CD14-positive monocyte (primary cell): ENCODE measurements at regions not wholly inside any gene's neighbourhood (a gene's known extent, or its start where the extent isn't known, plus 50 kb on each side); places are given as distances from the start of the nearest gene placed in this dataset.

ENCODE experiments used
- DNase-seq, 3 donors: peaks; one replicate each; pipeline ENCODE4 v3.0.0-alpha.2; 2011 to 2022
- H2AFZ ChIP-seq: 2 replicates; pipeline ENCODE4 v1.6.0; 2012; ENCODE audit warnings: mild to moderate bottlenecking, low read depth, low read length, inconsistent platforms; ENCODE audit not compliant: insufficient read depth, poor library complexity, severe bottlenecking
- H3K27ac ChIP-seq, 2 donors: 1 replicate in 1 of 2; 2 replicates in 1 of 2; pipeline ENCODE4 v1.5.1; 2012 to 2013; ENCODE audit warnings: low read length in 2 of 2, control low read depth in 1 of 2, inconsistent platforms in 1 of 2, low read depth in 1 of 2, mild to moderate bottlenecking in 1 of 2
- H3K27me3 ChIP-seq, 2 donors: one replicate each; pipeline versions ENCODE4 v1.6.0 to v1.6.1; 2011 to 2013; ENCODE audit warnings: low read length in 2 of 2; ENCODE audit not compliant: control insufficient read depth in 2 of 2, insufficient read depth in 2 of 2
- H3K36me3 ChIP-seq, 2 donors: replicated peaks in 1 of 2; 1 replicate in 1 of 2; 2 replicates in 1 of 2; pipeline versions ENCODE4 v1.5.1 to v1.6.1; 2012 to 2013; ENCODE audit warnings: low read length in 2 of 2, control low read depth in 1 of 2, inconsistent platforms in 1 of 2, mild to moderate bottlenecking in 1 of 2; ENCODE audit not compliant: insufficient read depth in 2 of 2, control insufficient read depth in 1 of 2
- H3K4me1 ChIP-seq, 2 donors: 1 replicate in 1 of 2; 2 replicates in 1 of 2; pipeline versions ENCODE4 v1.5.1 to v1.6.1; 2012 to 2013; ENCODE audit warnings: low read length in 2 of 2, control low read depth in 1 of 2, inconsistent platforms in 1 of 2, mild to moderate bottlenecking in 1 of 2, moderate library complexity in 1 of 2; ENCODE audit not compliant: insufficient read depth in 2 of 2, control insufficient read depth in 1 of 2
- H3K4me2 ChIP-seq: replicated peaks from 2 replicates; pipeline ENCODE3; 2012; ENCODE audit warnings: low read length, moderate library complexity, mild to moderate bottlenecking; ENCODE audit not compliant: poor library complexity, severe bottlenecking; ENCODE audit errors: extremely low read depth
- H3K4me3 ChIP-seq, 3 experiments: fragments of 200-600 bp in 1 of 3; sonication (generic) in 1 of 3; replicated peaks in 1 of 3; 1 replicate in 2 of 3; 2 replicates in 1 of 3; pipeline ENCODE4 v1.5.1; 2011 to 2013; ENCODE audit warnings: low read length in 3 of 3, mild to moderate bottlenecking in 3 of 3, control low read depth in 2 of 3, low read depth in 2 of 3, inconsistent platforms in 1 of 3, moderate library complexity in 1 of 3
- H3K79me2 ChIP-seq: 2 replicates; pipeline ENCODE4 v1.6.0; 2012; ENCODE audit warnings: mild to moderate bottlenecking, control low read depth, inconsistent platforms, low read length, moderate library complexity; ENCODE audit not compliant: insufficient read depth
- H3K9ac ChIP-seq: 2 replicates; pipeline ENCODE4 v1.6.0; 2017; ENCODE audit warnings: low read length, mild to moderate bottlenecking; ENCODE audit not compliant: insufficient read depth, poor library complexity, severe bottlenecking
- H3K9me3 ChIP-seq, 2 donors: replicated peaks in 1 of 2; 1 replicate in 1 of 2; 2 replicates in 1 of 2; pipeline versions ENCODE4 v1.5.1 to v1.6.1; 2012 to 2013; ENCODE audit warnings: low read length in 2 of 2, control low read depth in 1 of 2; ENCODE audit not compliant: control insufficient read depth in 1 of 2, insufficient read depth in 1 of 2
- H4K20me1 ChIP-seq: 2 replicates; pipeline ENCODE4 v1.6.0; 2012; ENCODE audit warnings: mild to moderate bottlenecking, low read length, control low read depth, moderate library complexity; ENCODE audit not compliant: insufficient read depth
- H3K27ac Mint-ChIP-seq, 7 donors: one replicate each; pipeline ENCODE4 v1.8.0; 2020; ENCODE audit warnings: mild to moderate bottlenecking in 7 of 7, mixed read lengths in 7 of 7, moderate library complexity in 6 of 7, inconsistent platforms in 2 of 7
- H3K27me3 Mint-ChIP-seq, 3 donors: one replicate each; pipeline ENCODE4 v1.8.0; 2021 to 2022; ENCODE audit warnings: low read depth in 3 of 3, mild to moderate bottlenecking in 3 of 3, mixed read lengths in 3 of 3, moderate library complexity in 3 of 3, inconsistent platforms in 1 of 3
- H3K36me3 Mint-ChIP-seq, 2 donors: one replicate each; pipeline ENCODE4 v1.8.0; 2020; ENCODE audit warnings: mixed read lengths in 2 of 2, inconsistent platforms in 1 of 2, mild to moderate bottlenecking in 1 of 2
- H3K4me1 Mint-ChIP-seq: one replicate; pipeline ENCODE4 v1.8.0; 2020; ENCODE audit warnings: mild to moderate bottlenecking, mixed read lengths
- H3K4me3 Mint-ChIP-seq, 2 donors: one replicate each; pipeline ENCODE4 v1.8.0; 2020; ENCODE audit warnings: mild to moderate bottlenecking in 2 of 2, mixed read lengths in 2 of 2, moderate library complexity in 1 of 2
- H3K9me3 Mint-ChIP-seq, 7 donors: one replicate each; pipeline ENCODE4 v1.8.0; 2020 to 2022; ENCODE audit warnings: mixed read lengths in 7 of 7, mild to moderate bottlenecking in 6 of 7, moderate library complexity in 6 of 7, inconsistent platforms in 2 of 7
- CTCF ChIP-seq: fragments of 200-600 bp; IDR thresholded peaks from one replicate; pipeline ENCODE4 v1.8.0; 2022; ENCODE audit warnings: antibody characterized with exemption, mild to moderate bottlenecking
- WGBS: methylation state at CpG from one replicate; pipeline ENCODE4 v1.1.5; 2013; ENCODE audit warnings: missing lambda C conversion rate; ENCODE audit not compliant: insufficient coverage; 5-methylcytosine and 5-hydroxymethylcytosine counted together
- intact Hi-C, 2 donors: fragments of 100-400 bp; cut with micrococcal nuclease; formaldehyde crosslinking; loops; one replicate each; pipeline versions ENCODE4 v1.15.0 to v1.15.1; 2023

GRCh38 chr22:49150801-49151221 is 676.9 kb downstream of the BRD1 start:
- peaks cover 3 to 6% (median 4%) of the 10 kb centered on the region in 3 donors for H3K27me3 Mint-ChIP-seq
- Histone ChIP-seq H3K27me3 (no peaks in the 10 kb centered on the region), H3K4me3 (no peak overlapping the region), H3K27ac (no peak overlapping the region), H3K4me2 (no peak overlapping the region), H3K79me2 (no peaks in the 10 kb centered on the region), H3K4me1 (no peaks in the 10 kb centered on the region), H3K36me3 (no peaks in the 10 kb centered on the region), H3K9me3 (peaks cover 0 to 3% of the 10 kb centered on the region in 2 donors), H4K20me1 (no peaks in the 10 kb centered on the region), H2AFZ (no peak overlapping the region), H3K9ac (no peak overlapping the region)
- H3K27ac Mint-ChIP-seq = no peak overlapping the region
- H3K36me3 Mint-ChIP-seq = no peaks in the 10 kb centered on the region
- intact Hi-C loops = no loop called here
- DNase-seq = no peak
- H3K4me1 Mint-ChIP-seq = no peaks in the 10 kb centered on the region
- 87% methylated on average over 14 of the region's 18 CpGs for WGBS
- no peak for TF ChIP-seq CTCF
- peaks cover under 1 to 5% (median 1%) of the 10 kb centered on the region in 7 donors for H3K9me3 Mint-ChIP-seq
- H3K4me3 Mint-ChIP-seq = no peak overlapping the region

DNA sequence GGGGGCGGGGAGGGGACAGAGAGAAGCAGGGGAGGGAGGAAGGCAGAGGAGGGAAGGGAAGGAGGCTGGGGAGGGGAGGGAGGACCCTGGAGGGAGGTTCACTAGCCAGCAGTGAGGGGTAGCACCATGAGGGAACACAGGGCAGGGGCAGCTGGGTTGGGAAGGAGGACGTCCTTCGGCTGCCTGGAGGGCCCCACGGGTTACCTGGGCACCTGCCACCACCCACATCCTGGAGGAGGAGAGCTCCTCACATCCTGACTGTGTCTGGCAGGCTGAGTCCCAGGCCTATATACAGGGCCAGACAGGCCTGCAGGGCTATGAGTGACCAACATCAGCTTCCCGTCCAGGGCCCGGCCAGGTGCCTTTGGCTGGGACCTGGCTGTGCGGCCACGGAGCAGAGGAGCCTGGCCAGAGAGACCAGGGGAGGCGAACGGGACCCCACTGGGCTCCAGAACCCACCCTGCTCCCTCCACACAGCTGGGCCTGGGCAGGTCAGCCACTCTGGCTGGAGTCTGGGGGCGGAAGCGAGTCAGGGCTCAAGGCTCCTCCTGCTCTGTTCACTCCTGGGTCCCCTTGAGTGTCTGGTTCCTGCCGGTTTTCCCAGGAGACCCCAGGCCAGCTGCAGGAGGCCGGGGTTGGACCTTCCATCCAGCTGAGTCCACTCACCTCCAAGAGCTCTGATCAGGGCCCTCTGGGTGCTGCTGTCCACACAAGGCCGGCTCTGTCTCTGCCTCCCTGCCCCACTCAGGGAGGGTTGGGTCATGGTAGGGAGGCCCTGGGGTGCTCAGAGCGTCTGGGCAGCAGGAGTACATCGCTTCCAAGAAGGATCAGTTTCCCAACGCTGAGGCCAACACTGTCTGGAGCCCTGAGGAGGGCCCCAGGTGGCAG is 677.7 kb downstream of the BRD1 start:
- H3K36me3 ChIP-seq = no peaks in the 10 kb centered on the region
- Mint-ChIP-seq H3K27ac (no peak overlapping the region), H3K4me1 (no peaks in the 10 kb centered on the region), H3K36me3 (no peaks in the 10 kb centered on the region), H3K9me3 (peaks cover 0 to 3% (median 0%) of the 10 kb centered on the region in 7 donors), H3K27me3 (peaks cover 3 to 6% (median 4%) of the 10 kb centered on the region in 3 donors), H3K4me3 (no peak overlapping the region)
- intact Hi-C loops = no loop called here
- H2AFZ ChIP-seq = no peak overlapping the region
- H3K4me1 ChIP-seq = no peaks in the 10 kb centered on the region
- no peaks in the 10 kb centered on the region for H3K9me3 ChIP-seq
- H3K9ac ChIP-seq = no peak overlapping the region
- H3K4me3 ChIP-seq = no peak overlapping the region
- H3K4me2 ChIP-seq = no peak overlapping the region
- H3K27me3 ChIP-seq = no peaks in the 10 kb centered on the region
- 85% methylated on average over 14 of the region's 18 CpGs for WGBS
- DNase-seq = no peak
- no peak for TF ChIP-seq CTCF
- H3K27ac ChIP-seq = no peak overlapping the region
- no peaks in the 10 kb centered on the region for H3K79me2 ChIP-seq
- H4K20me1 ChIP-seq = no peaks in the 10 kb centered on the region
